ENCODE measurements at regions not wholly inside any gene's neighbourhood (a gene's known extent, or its start where the extent isn't known, plus 50 kb on each side); places are given as distances from the start of the nearest gene placed in this dataset.
"Not testable (repeated sequence)": the region's sequence is repeated elsewhere in the genome, so short reads cannot be mapped to it uniquely, and the experiment has no call there.

- DNase-seq (ENCODE audit: extremely low read depth, low read depth): no peak
These were observed 474.8 kb upstream of the ID4 start for GRCh38 chr6:19362396-19362795.

- DNase-seq (ENCODE audit: extremely low read depth, low read depth): no peak
These were observed 468.7 kb upstream of the ID4 start for GRCh38 chr6:19368511-19368910.

- DNase-seq (ENCODE audit: extremely low read depth, low read depth): no peak
These were observed 467.4 kb upstream of the ID4 start for GRCh38 chr6:19369785-19370184.

GRCh38 chr6:19370831-19371230, 466.3 kb upstream of the ID4 start:
- DNase-seq (ENCODE audit: extremely low read depth, low read depth): no peak

- no peak for DNase-seq (ENCODE audit: extremely low read depth, low read depth)
These were observed 461.6 kb upstream of the ID4 start for GRCh38 chr6:19375613-19376012.

GRCh38 chr6:19377722-19378121, 459.4 kb upstream of the ID4 start:
- no peak for DNase-seq (ENCODE audit: extremely low read depth, low read depth)

- DNase-seq (ENCODE audit: extremely low read depth, low read depth): no peak
These were observed 456.9 kb upstream of the ID4 start for GRCh38 chr6:19380293-19380692.

GRCh38 chr6:19382676-19383075, 454.5 kb upstream of the ID4 start:
- DNase-seq (ENCODE audit: extremely low read depth, low read depth): no peak

- DNase-seq (ENCODE audit: extremely low read depth, low read depth): no peak
These were observed 445.2 kb upstream of the ID4 start for GRCh38 chr6:19391926-19392325.

GRCh38 chr6:19394051-19394450, 443.1 kb upstream of the ID4 start:
- DNase-seq (ENCODE audit: extremely low read depth, low read depth): no peak

- DNase-seq (ENCODE audit: extremely low read depth, low read depth): no peak
These were observed 442.5 kb upstream of the ID4 start for GRCh38 chr6:19394687-19395086.

GRCh38 chr6:19395316-19395715, 441.9 kb upstream of the ID4 start:
- no peak for DNase-seq (ENCODE audit: extremely low read depth, low read depth)

GRCh38 chr6:19399406-19399805, 437.8 kb upstream of the ID4 start:
- no peak for DNase-seq (ENCODE audit: extremely low read depth, low read depth)

GRCh38 chr6:19404884-19405283, 432.3 kb upstream of the ID4 start:
- not testable (repeated sequence) for DNase-seq (ENCODE audit: extremely low read depth, low read depth)

- DNase-seq (ENCODE audit: extremely low read depth, low read depth): no peak
These were observed 428.8 kb upstream of the ID4 start for GRCh38 chr6:19408331-19408730.

GRCh38 chr6:19410481-19410880, 426.7 kb upstream of the ID4 start:
- no peak for DNase-seq (ENCODE audit: extremely low read depth, low read depth)

GRCh38 chr6:19413323-19413722, 423.8 kb upstream of the ID4 start:
- DNase-seq (ENCODE audit: extremely low read depth, low read depth): no peak

GRCh38 chr6:19415605-19416326, 421.4 kb upstream of the ID4 start:
- DNase-seq (ENCODE audit: extremely low read depth, low read depth): no peak

- DNase-seq (ENCODE audit: extremely low read depth, low read depth): no peak
These were observed 420.4 kb upstream of the ID4 start for GRCh38 chr6:19416811-19417210.

- no peak for DNase-seq (ENCODE audit: extremely low read depth, low read depth)
These were observed 419.5 kb upstream of the ID4 start for GRCh38 chr6:19417713-19418112.

GRCh38 chr6:19424853-19425252, 412.3 kb upstream of the ID4 start:
- no peak for DNase-seq (ENCODE audit: extremely low read depth, low read depth)

- DNase-seq (ENCODE audit: extremely low read depth, low read depth): no peak
These were observed 409.6 kb upstream of the ID4 start for GRCh38 chr6:19427548-19427947.

GRCh38 chr6:19432966-19433498, 404.1 kb upstream of the ID4 start:
- DNase-seq (ENCODE audit: extremely low read depth, low read depth): no peak

Measured in NCI-H460 (cell line).